Activated CD8-positive, alpha-beta memory T cell treated with anti-CD3 and anti-CD28 coated beads, Interleukin-2, amount 10 ng/mL, durations not matched to agents 7 days and 5 days (primary cell): ENCODE measurements at regions not wholly inside any gene's neighbourhood (a gene's known extent, or its start where the extent isn't known, plus 50 kb on each side); places are given as distances from the start of the nearest gene placed in this dataset.

Experiments
- ATAC-seq: fragments of 150-1000 bp; cut with Tn5 transposase; one replicate; pipeline ENCODE4 v1.10.0; 2021; ENCODE audit warnings: moderate library complexity
- CTCF ChIA-PET: fragments of 350-600 bp; sonication (Branson Sonifier 250); formaldehyde crosslinking; loops from one replicate; lab custom pipeline; 2021; ENCODE audit warnings: antibody characterized with exemption; lab: Charles Lee
- DNase-seq: peaks from one replicate; pipeline ENCODE4 v3.0.0-alpha.2; 2020
- H3K27ac Mint-ChIP-seq: one replicate; pipeline ENCODE4 v1.8.0; 2021; ENCODE audit warnings: mild to moderate bottlenecking, mixed read lengths
- H3K27me3 Mint-ChIP-seq: one replicate; pipeline ENCODE4 v1.8.0; 2021; ENCODE audit warnings: mixed read lengths
- H3K36me3 Mint-ChIP-seq: one replicate; pipeline ENCODE4 v1.8.0; 2021; ENCODE audit warnings: mild to moderate bottlenecking, mixed read lengths
- H3K4me1 Mint-ChIP-seq: one replicate; pipeline ENCODE4 v1.8.0; 2021; ENCODE audit warnings: mixed read lengths
- H3K4me3 Mint-ChIP-seq: one replicate; pipeline ENCODE4 v1.8.0; 2021; ENCODE audit warnings: mild to moderate bottlenecking, moderate library complexity, mixed read lengths
- H3K9me3 Mint-ChIP-seq: one replicate; pipeline ENCODE4 v1.8.0; 2022; ENCODE audit warnings: low read depth, mixed read lengths

DNA sequence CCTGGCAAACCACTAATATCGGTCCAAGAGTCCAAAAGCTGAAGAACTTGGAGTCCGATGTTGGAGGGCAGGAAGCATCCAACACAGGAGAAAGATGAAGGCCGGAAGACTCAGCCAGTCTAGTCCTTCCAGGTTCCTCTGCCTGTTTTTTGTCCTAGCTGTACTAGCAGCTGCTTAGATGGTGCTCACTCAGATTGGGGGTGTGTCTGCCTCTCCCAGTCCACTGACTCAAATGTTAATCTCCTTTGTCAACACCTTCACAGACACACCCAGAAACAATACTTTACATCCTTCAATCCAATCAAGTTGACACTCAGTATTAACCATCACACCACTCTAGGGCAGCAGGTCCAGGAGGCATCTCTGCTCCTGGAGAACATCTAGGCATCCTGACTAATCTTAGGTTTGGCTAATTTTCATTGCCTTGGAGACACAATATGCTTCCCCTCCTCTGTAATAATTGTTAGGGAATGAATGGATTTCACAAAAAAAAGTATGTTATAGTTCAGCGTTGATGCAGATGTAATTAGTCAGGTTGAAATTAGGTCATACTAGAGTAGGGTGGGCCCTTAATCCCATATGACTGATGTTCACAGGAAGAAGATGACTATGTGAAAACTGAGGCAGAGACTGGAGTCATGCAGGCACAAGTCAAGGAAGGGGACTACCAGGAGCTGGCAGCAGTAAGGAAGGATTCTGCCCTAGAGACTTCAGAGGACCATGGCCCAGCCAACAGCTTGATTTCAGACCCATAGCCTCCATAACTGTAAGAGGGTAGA lies 183.4 kb downstream of the RBM26 start:
- Mint-ChIP-seq H3K27ac (no peak overlapping the region), H3K36me3 (no peaks in the 10 kb centered on the region), H3K4me3 (no peak overlapping the region), H3K4me1 (peaks cover 3% of the 10 kb centered on the region), H3K27me3 (peaks cover 14% of the 10 kb centered on the region), H3K9me3 (no peaks in the 10 kb centered on the region)
- ATAC-seq (no peak), DNase-seq (no peak)
- CTCF ChIA-PET = no interaction called here

DNA sequence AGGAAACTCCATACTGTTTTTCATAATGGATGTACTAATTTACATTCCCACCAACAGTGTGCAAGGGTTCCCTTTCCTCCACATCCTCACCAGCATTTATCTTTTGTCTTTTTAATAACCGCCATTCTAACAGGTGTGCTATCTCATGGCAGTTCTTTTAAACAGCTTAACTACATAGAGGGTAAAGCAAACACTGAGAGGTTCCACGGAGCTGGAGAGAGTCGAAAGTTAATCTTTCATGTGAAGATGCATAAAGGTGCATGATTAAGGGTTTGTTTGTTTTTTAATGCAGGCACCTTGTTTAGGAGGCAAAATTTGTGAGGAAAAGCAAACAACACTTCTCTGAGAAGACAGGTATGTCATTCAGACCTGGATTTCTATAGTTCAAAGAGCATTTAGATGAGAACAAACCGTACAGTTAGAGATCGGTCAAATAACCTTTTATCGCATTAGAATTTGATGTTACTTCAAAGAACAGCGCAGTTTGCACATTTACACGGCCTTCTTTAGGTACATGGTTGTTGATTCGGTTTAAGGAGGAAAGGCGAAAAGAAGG lies 193.9 kb downstream of the RBM26 start:
- Mint-ChIP-seq H3K27ac (no peak overlapping the region), H3K4me3 (no peak overlapping the region), H3K36me3 (no peaks in the 10 kb centered on the region), H3K27me3 (peaks cover 23% of the 10 kb centered on the region), H3K9me3 (no peaks in the 10 kb centered on the region), H3K4me1 (no peaks in the 10 kb centered on the region)
- ATAC-seq (no peak), DNase-seq (no peak)
- CTCF ChIA-PET = no interaction called here

DNA sequence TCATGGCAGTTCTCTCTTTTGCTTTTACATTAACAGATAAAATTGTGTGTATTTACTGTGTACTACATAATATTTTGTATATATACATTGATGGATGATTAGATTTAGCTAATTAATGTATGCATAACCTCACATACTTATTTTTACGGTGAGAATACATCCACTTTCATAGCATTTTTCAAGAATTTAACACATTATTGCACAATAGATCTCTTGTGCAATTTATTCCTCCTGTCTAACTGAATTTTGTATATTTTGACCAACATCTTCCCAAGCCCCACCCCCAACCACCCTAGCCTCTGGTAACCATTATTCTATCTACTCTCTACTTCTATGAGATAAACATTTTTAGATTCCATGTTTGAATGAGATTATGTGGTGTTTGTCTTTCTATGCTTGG lies 194.7 kb downstream of the RBM26 start:
- no peaks in the 10 kb centered on the region for H3K4me1 Mint-ChIP-seq
- DNase-seq (no peak), ATAC-seq (no peak)
- H3K36me3 Mint-ChIP-seq = no peaks in the 10 kb centered on the region
- H3K27ac Mint-ChIP-seq = no peak overlapping the region
- no peak overlapping the region for H3K4me3 Mint-ChIP-seq
- no peaks in the 10 kb centered on the region for H3K9me3 Mint-ChIP-seq
- CTCF ChIA-PET = interaction anchor here (0.7 kb wide), 1 partner anchor 31 kb away, joined by 3 read pairs; no protein-coding TSS in a partner anchor
- peaks cover 23% of the 10 kb centered on the region for H3K27me3 Mint-ChIP-seq

DNA sequence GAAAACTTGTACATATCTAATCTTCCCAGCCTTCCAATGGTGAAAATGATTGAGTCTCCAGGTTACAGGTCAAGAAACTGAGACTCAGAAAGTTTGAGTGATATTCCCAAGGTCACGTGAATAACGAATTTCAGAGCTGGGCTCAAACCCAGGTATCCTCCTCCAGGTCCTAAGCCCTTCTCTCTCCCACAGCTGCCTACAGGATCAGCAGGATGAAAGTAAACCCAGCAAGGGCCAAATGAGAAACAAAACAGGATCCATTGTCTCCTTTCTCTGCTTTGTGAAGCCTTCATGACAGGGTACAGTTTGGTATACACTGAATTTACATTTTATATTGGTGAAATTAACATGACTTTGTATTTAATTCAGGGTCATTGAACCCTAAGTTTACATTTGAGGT lies 208.1 kb downstream of the RBM26 start:
- H3K36me3 Mint-ChIP-seq = peaks cover 17% of the 10 kb centered on the region
- H3K9me3 Mint-ChIP-seq = no peaks in the 10 kb centered on the region
- H3K27ac Mint-ChIP-seq = no peak overlapping the region
- no peak overlapping the region for H3K4me3 Mint-ChIP-seq
- CTCF ChIA-PET = no interaction called here
- no peak for DNase-seq
- peaks cover under 1% of the 10 kb centered on the region for H3K27me3 Mint-ChIP-seq
- peaks cover 37% of the 10 kb centered on the region for H3K4me1 Mint-ChIP-seq
- ATAC-seq = no peak

DNA sequence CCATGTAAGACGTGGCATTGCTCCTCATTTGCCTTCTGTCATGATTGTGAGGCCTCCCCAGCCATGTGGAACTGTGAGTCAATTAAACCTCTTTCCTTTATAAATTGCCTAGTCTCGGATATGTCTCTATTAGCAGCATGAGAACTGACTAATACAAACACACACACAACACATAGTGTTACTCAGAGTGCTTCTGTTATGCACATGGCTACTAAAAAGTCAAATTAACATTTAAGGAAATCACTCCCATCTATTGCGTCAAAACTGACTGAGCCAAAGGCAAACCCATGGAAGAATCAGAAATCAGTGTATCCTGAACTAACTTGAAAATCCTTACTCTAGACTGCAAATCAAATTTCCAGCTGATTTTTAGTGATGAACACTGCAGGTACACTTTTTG lies 209.2 kb downstream of the RBM26 start:
- peaks cover 46% of the 10 kb centered on the region for H3K4me1 Mint-ChIP-seq

DNA sequence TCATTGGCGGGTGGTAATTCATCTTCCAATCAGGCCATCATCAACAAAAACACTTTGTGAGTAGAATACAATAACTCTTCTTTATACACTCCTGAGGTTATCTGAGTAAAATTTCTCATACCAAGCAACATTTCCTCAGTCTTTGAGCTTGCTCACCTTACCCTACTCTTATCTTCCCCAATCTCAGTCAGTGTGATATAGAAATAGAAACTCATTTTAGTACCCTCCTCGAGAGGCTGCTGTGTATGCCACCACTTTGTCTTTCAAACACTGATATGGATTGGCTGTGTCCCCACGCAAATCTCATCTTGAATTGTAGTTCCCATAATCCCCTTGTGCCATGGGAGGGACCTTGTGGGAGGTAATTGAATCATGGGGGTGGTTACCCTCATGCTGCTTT lies 209.7 kb downstream of the RBM26 start:
- H3K27me3 Mint-ChIP-seq = peaks cover 6% of the 10 kb centered on the region
- H3K36me3 Mint-ChIP-seq = peaks cover 22% of the 10 kb centered on the region
- no peak for DNase-seq
- CTCF ChIA-PET = no interaction called here
- no peaks in the 10 kb centered on the region for H3K9me3 Mint-ChIP-seq
- no peak overlapping the region for H3K4me3 Mint-ChIP-seq
- no peak overlapping the region for H3K27ac Mint-ChIP-seq
- peaks cover 50% of the 10 kb centered on the region for H3K4me1 Mint-ChIP-seq
- ATAC-seq = no peak

More for the DNA sequence above, 209.2 kb downstream of the RBM26 start:
- Mint-ChIP-seq H3K9me3 (no peaks in the 10 kb centered on the region), H3K27ac (no peak overlapping the region), H3K36me3 (peaks cover 22% of the 10 kb centered on the region), H3K4me3 (no peak overlapping the region), H3K27me3 (peaks cover 6% of the 10 kb centered on the region)
- DNase-seq (no peak), ATAC-seq (no peak)
- CTCF ChIA-PET = no interaction called here

DNA sequence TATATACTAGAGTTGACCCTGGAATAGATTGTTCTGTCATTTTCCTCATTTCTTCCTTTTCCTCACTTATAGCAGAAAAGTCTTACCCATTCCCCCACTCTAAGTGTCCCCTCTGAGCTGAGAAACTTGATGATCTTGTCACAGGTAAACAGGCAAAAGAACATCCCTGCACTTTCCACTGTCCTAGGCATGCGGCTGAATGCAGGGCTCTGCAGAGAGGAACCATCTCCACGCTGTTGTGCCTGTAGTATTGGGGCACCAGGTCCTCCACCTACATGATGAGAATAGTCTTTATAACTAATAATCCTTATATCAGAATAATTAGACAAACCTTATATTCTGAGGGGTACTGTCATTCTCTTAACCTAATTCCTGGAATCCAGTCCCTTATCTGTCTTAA lies 211.3 kb downstream of the RBM26 start:
- H3K4me3 Mint-ChIP-seq = no peak overlapping the region
- CTCF ChIA-PET = interaction anchor here (0.9 to 1.4 kb wide), 3 partner anchors 10 to 347 kb away, joined by 3 read pairs; no protein-coding TSS in a partner anchor

DNA sequence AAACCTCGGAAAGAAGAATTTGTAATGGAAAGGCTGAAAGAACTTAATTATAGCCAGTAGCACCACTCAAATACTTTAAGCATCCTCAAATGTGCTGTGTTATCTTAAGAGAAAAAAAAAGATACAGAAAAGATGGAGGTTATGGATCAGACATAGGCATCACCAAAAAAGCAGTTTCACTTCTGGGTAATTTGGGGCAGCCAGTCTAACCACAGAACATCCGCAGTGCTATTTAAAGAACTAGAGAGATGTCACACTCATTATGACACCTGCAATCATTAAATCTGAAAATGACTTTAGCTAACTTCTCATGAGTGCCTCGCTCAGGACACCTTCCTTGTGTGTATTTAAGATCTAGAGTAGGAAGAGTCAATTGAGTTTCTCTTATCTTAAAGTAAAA lies 211.8 kb downstream of the RBM26 start:
- Mint-ChIP-seq H3K9me3 (no peaks in the 10 kb centered on the region), H3K36me3 (peaks cover 22% of the 10 kb centered on the region), H3K4me3 (no peak overlapping the region), H3K4me1 (peaks cover 56% of the 10 kb centered on the region), H3K27me3 (peaks cover 8% of the 10 kb centered on the region), H3K27ac (peak overlapping the region; percentile 64)
- CTCF ChIA-PET = interaction anchor here (1.4 kb wide), 1 partner anchor 10 kb away, joined by 3 read pairs; no protein-coding TSS in a partner anchor
- DNase-seq (peak; percentile 89), ATAC-seq (peak; percentile 93)

More for the DNA sequence above, 211.3 kb downstream of the RBM26 start:
- peak overlapping the region; percentile 64 for H3K27ac Mint-ChIP-seq
- H3K4me1 Mint-ChIP-seq = peaks cover 56% of the 10 kb centered on the region
- DNase-seq = no peak
- H3K9me3 Mint-ChIP-seq = no peaks in the 10 kb centered on the region
- peaks cover 6% of the 10 kb centered on the region for H3K27me3 Mint-ChIP-seq
- peak; percentile 24 for ATAC-seq
- H3K36me3 Mint-ChIP-seq = peaks cover 22% of the 10 kb centered on the region

DNA sequence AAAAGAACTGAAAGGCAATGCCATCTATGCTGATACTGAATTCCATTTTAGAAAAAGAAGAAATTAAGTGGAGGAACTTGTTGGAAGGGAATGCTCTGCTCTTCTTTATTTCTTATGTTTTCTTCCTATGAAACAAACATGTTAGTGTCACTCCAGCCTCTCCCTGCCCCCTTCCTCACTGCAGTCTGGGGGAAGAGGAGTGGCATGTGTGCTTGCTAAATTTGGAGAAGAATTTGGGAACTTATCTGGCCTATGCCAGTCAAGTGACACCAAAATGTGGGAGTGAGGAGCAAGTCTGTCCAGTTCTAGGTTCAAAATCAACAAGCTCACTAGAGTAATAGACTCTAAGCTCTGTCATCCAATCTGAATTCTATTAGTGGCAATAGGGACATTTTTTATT lies 214.6 kb downstream of the RBM26 start:
- CTCF ChIA-PET = interaction anchor here (0.9 kb wide), 1 partner anchor 10 kb away, joined by 3 read pairs; no protein-coding TSS in a partner anchor
- no peak overlapping the region for H3K4me3 Mint-ChIP-seq

DNA sequence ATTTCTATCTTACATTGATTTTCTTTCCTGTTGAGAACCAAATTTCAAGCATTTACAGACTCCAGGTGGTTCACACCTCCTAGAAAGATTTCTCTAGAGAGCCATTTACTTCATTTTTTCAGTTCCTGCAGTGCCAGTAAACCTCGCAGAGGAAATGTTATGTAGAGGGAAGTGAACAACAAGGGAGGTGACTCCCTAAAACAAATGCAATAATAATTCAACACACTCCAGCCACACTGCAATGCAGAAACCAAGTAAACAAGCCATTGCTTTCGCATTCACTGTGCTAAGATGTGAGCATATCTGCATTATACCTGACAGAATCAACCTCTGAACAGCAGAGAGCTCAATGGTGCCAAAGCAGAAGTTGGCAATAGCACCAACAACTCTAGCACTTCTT lies 215.1 kb downstream of the RBM26 start:
- no peak overlapping the region for H3K4me3 Mint-ChIP-seq
- no peak for ATAC-seq
- H3K36me3 Mint-ChIP-seq = peaks cover 15% of the 10 kb centered on the region
- no peak for DNase-seq
- H3K9me3 Mint-ChIP-seq = no peaks in the 10 kb centered on the region
- CTCF ChIA-PET = no interaction called here
- peaks cover 9% of the 10 kb centered on the region for H3K27me3 Mint-ChIP-seq
- no peak overlapping the region for H3K27ac Mint-ChIP-seq
- H3K4me1 Mint-ChIP-seq = peaks cover 54% of the 10 kb centered on the region

More for the DNA sequence above, 214.6 kb downstream of the RBM26 start:
- DNase-seq = no peak
- no peaks in the 10 kb centered on the region for H3K9me3 Mint-ChIP-seq
- H3K27me3 Mint-ChIP-seq = peaks cover 9% of the 10 kb centered on the region
- no peak for ATAC-seq
- H3K36me3 Mint-ChIP-seq = peaks cover 18% of the 10 kb centered on the region
- H3K4me1 Mint-ChIP-seq = peaks cover 58% of the 10 kb centered on the region
- H3K27ac Mint-ChIP-seq = no peak overlapping the region

DNA sequence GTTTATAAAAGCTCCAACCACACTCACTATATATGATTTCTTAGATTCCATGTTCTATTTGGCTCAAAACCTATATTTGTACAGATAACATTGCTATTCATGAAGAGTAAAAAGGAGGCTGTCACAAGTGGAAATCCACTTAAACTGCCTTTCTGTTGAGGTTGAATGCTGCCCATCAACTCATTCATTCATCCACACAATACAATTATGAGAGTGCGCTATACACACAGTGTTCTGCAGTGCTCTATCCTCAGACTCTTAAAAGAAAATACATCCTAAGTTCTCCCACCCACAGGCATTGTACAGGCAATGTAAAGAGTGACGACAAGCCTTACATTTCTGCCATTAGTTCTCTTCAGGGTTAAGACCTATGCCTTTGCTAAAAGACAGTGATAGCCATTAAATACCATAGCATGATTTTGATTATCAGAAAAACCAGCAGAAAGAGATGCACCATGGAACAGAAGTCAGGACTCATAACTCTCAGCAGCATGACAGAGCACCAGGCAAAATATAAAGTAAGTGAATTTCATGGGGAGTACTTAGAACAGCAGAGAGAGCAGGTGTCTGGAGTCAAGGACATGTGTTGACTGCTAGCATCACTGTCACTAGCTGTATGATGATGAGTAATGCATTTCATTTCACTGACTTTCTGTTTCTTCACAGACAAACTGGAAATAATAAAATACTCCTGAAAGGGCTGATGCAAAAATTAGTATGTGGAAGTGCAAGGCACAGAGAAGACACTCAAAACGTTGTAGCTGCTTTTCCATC lies 218.0 kb downstream of the RBM26 start:
- DNase-seq = no peak
- ATAC-seq = no peak
- peaks cover 8% of the 10 kb centered on the region for H3K36me3 Mint-ChIP-seq
- H3K4me1 Mint-ChIP-seq = peaks cover 36% of the 10 kb centered on the region
- peaks cover 9% of the 10 kb centered on the region for H3K27me3 Mint-ChIP-seq
- CTCF ChIA-PET = no interaction called here
- no peak overlapping the region for H3K4me3 Mint-ChIP-seq
- H3K9me3 Mint-ChIP-seq = no peaks in the 10 kb centered on the region
- H3K27ac Mint-ChIP-seq = no peak overlapping the region

DNA sequence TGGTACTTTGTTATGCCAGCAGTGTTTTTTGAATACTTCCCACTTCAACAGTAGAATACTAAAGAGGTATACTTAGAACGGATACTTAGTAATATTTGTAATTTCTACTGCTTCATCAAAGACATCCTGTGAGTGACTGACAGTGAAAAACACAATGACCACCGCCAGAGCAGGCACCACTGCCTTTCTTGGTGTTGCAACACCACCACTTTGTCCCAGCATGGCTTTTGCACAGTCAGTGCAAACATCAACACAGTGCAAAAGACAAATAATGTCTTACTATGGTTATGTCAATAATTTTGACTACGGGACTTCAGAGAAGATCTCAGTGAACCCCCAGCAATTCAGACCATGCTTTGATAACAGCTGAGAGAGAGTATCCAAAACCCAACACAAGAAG lies 220.5 kb downstream of the RBM26 start:
- ATAC-seq (peak; percentile 49), DNase-seq (peak; percentile 56)
- Mint-ChIP-seq H3K9me3 (no peaks in the 10 kb centered on the region), H3K27me3 (peaks cover 11% of the 10 kb centered on the region), H3K4me1 (peaks cover 16% of the 10 kb centered on the region), H3K27ac (no peak overlapping the region), H3K4me3 (no peak overlapping the region), H3K36me3 (peaks cover 2% of the 10 kb centered on the region)
- CTCF ChIA-PET = no interaction called here

DNA sequence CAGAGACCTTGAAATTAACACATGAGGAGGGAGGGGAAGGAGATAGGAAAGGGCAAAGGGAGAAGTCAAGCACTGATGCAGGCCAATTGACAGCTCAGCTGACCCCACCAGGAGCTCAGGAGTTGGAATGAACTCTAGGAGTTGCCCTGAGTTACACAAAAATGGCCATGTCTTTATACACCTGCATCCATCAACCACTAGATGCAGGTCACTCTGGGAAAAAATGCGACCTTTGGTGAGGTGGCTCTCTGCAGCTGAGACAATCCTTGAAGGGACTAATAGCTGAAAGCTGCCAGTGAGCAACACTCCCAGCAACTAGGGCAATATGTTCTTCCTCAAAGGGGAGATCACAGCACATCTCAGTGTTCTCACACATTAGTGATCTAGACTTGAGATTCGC lies 222.8 kb downstream of the RBM26 start:
- ATAC-seq (no peak), DNase-seq (no peak)
- Mint-ChIP-seq H3K27me3 (peaks cover 9% of the 10 kb centered on the region), H3K4me1 (peaks cover 11% of the 10 kb centered on the region), H3K27ac (no peak overlapping the region), H3K4me3 (no peak overlapping the region), H3K9me3 (no peaks in the 10 kb centered on the region), H3K36me3 (peaks cover 2% of the 10 kb centered on the region)
- CTCF ChIA-PET = no interaction called here
